Spleen (tissue), 11 donors: ENCODE measurements at regions not wholly inside any gene's neighbourhood (a gene's known extent, or its start where the extent isn't known, plus 50 kb on each side); places are given as distances from the start of the nearest gene placed in this dataset.

ENCODE experiments used
- DNase-seq: peaks from one replicate; pipeline ENCODE4 v3.0.0-alpha.2; 2020
- H3K27ac ChIP-seq, 8 donors: fragments of 200-600 bp; sonication (generic) in 7 of 8; 1 replicate in 4 of 8; 2 replicates in 4 of 8; pipeline versions ENCODE4 v1.5.0 to v1.8.0; 2016 to 2021; ENCODE audit warnings: inconsistent platforms in 4 of 8, mild to moderate bottlenecking in 4 of 8, moderate library complexity in 1 of 8
- H3K27me3 ChIP-seq, 7 donors: fragments of 200-600 bp; sonication (generic) in 6 of 7; replicated peaks in 1 of 7; 1 replicate in 4 of 7; 2 replicates in 3 of 7; pipeline versions ENCODE4 v1.5.0 to v1.8.0; 2016 to 2021; ENCODE audit warnings: inconsistent platforms in 3 of 7, mild to moderate bottlenecking in 1 of 7
- H3K36me3 ChIP-seq, 6 donors: fragments of 200-600 bp; sonication (generic) in 5 of 6; 1 replicate in 4 of 6; 2 replicates in 2 of 6; pipeline versions ENCODE4 v1.5.0 to v1.8.0; 2016 to 2021; ENCODE audit warnings: inconsistent platforms in 2 of 6
- H3K4me1 ChIP-seq, 6 donors: fragments of 200-600 bp; sonication (generic) in 5 of 6; 1 replicate in 3 of 6; 2 replicates in 3 of 6; pipeline versions ENCODE4 v1.5.0 to v1.8.0; 2016 to 2021; ENCODE audit warnings: inconsistent platforms in 3 of 6
- H3K4me3 ChIP-seq, 8 donors: fragments of 200-600 bp; sonication (generic) in 7 of 8; 1 replicate in 4 of 8; 2 replicates in 4 of 8; pipeline versions ENCODE4 v1.5.0 to v1.8.0; 2016 to 2021; ENCODE audit warnings: inconsistent platforms in 4 of 8, mild to moderate bottlenecking in 4 of 8, moderate library complexity in 2 of 8
- H3K9me3 ChIP-seq, 8 donors: fragments of 200-600 bp; sonication (generic) in 7 of 8; 1 replicate in 4 of 8; 2 replicates in 4 of 8; pipeline versions ENCODE4 v1.5.0 to v1.8.0; 2016 to 2021; ENCODE audit warnings: inconsistent platforms in 4 of 8
- CTCF ChIP-seq, 11 experiments: fragments of 200-600 bp in 7 of 11; fragments of 450-650 bp in 4 of 11; sonication (generic) in 4 of 11; IDR thresholded peaks in 8 of 11; conservative IDR thresholded peaks in 3 of 11; 1 replicate in 7 of 11; 2 replicates in 4 of 11; pipeline versions ENCODE4 v1.4.0 to v1.8.0; 2016 to 2021; ENCODE audit warnings: antibody characterized with exemption in 11 of 11, inconsistent platforms in 4 of 11, mild to moderate bottlenecking in 1 of 11
- POLR2A ChIP-seq, 3 donors: fragments of 450-650 bp; IDR thresholded peaks; one replicate each; pipeline ENCODE4 v1.5.1; 2017; ENCODE audit warnings: antibody characterized with exemption in 3 of 3, mild to moderate bottlenecking in 1 of 3
- POLR2AphosphoS5 ChIP-seq, 3 donors: sonication (generic); formaldehyde crosslinking; IDR thresholded peaks; one replicate each; pipeline ENCODE4 v1.5.1; 2017; ENCODE audit warnings: antibody characterized with exemption in 3 of 3
- WGBS, 5 donors: extraction: QIAGEN DNeasy Blood & Tissue Kit in 3 of 5; methylation state at CpG; one replicate each; pipeline versions ENCODE4 v1.1.5 to v1.1.7; 2013 to 2018; 5-methylcytosine and 5-hydroxymethylcytosine counted together
- intact Hi-C: fragments of 100-400 bp; cut with DNase I; formaldehyde crosslinking; loops from one replicate; pipeline ENCODE4 v1.15.0; 2023; ENCODE audit warnings: low total_unique reads
- donor health status: healthy with polysubstance abuse.
- donor health status: DM: no; HTN: no; CAD: no; lungs with moderate emphysema.
- donor health status: DM: no; HTN: no; CAD: no.
- donor health status: Bipolar disorder and iron deficiency.
- donor health status: healthy.
- donor health status: DM: no; HTN: no; CAD: no.
- donor health status: DM: yes; HTN: yes; CAD: no.

GRCh38 chr16:26189536-26189935 is 497.8 kb downstream of the HS3ST4 start:
- WGBS, 5 donors = 15 to 56% (median 30%) methylated on average over 6 of the region's 6 CpGs
- intact Hi-C loops = no loop called here
- TF ChIP-seq CTCF (IDR thresholded peaks at IDR 0.05 in 8 of 11, conservative IDR thresholded peaks at IDR 0.05 in 3 of 11) (no peak), POLR2AphosphoS5 (IDR thresholded peaks at IDR 0.05) (no peak), POLR2A (IDR thresholded peaks at IDR 0.05) (no peak)

DNA sequence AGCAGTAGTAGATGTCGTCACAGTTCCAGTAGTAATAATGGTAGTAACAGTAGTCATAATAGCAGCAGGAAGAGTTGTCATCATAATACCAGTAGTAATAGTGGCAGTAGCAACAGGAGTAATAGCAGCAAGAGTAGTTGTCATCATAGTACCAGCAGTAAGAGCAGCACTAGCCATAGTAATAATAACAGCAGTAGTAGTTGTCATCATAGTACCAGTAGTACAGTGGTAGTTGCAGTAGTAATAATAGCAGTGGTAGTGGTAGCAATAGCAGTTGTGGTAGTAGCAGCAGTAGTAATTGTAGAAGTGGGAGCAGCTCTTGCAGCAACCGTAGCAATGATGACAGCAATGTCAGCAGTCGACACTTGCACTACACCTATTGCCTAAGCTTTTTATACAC is 502.8 kb downstream of the HS3ST4 start:
- intact Hi-C loops = no loop called here
- Histone ChIP-seq H3K4me1 (no peaks in the 10 kb centered on the region), H3K4me3 (no peak overlapping the region), H3K27ac (no peak overlapping the region), H3K27me3 (peaks cover 0 to 5% (median 0%) of the 10 kb centered on the region in 7 donors), H3K36me3 (no peaks in the 10 kb centered on the region), H3K9me3 (no peaks in the 10 kb centered on the region)
- WGBS, 5 donors = 77 to 97% (median 93%) methylated on average over 3 of the region's 3 CpGs
- no peak for DNase-seq
- TF ChIP-seq CTCF (IDR thresholded peaks at IDR 0.05 in 8 of 11, conservative IDR thresholded peaks at IDR 0.05 in 3 of 11) (no peak), POLR2AphosphoS5 (IDR thresholded peaks at IDR 0.05) (no peak), POLR2A (IDR thresholded peaks at IDR 0.05) (no peak)

More at GRCh38 chr16:26189536-26189935, 497.8 kb downstream of the HS3ST4 start:
- H3K4me1 ChIP-seq = no peaks in the 10 kb centered on the region
- H3K27me3 ChIP-seq = peaks cover 0 to 13% (median 0%) of the 10 kb centered on the region in 7 donors
- DNase-seq = no peak
- no peak overlapping the region for H3K27ac ChIP-seq
- peaks cover 0 to 3% (median 0%) of the 10 kb centered on the region in 8 donors for H3K9me3 ChIP-seq
- H3K4me3 ChIP-seq = no peak overlapping the region
- no peaks in the 10 kb centered on the region for H3K36me3 ChIP-seq

GRCh38 chr16:26195225-26195624 is 503.5 kb downstream of the HS3ST4 start:
- intact Hi-C loops = no loop called here
- Histone ChIP-seq H3K4me3 (no peak overlapping the region), H3K36me3 (no peaks in the 10 kb centered on the region), H3K27me3 (no peaks in the 10 kb centered on the region), H3K4me1 (no peaks in the 10 kb centered on the region), H3K27ac (no peak overlapping the region), H3K9me3 (no peaks in the 10 kb centered on the region)
- 43 to 57% (median 47%) methylated on average over 3 of the region's 3 CpGs for WGBS, 5 donors
- TF ChIP-seq POLR2AphosphoS5 (IDR thresholded peaks at IDR 0.05) (no peak), POLR2A (IDR thresholded peaks at IDR 0.05) (no peak), CTCF (IDR thresholded peaks at IDR 0.05 in 8 of 11, conservative IDR thresholded peaks at IDR 0.05 in 3 of 11) (no peak)
- no peak for DNase-seq

GRCh38 chr16:26196310-26196709 is 504.6 kb downstream of the HS3ST4 start:
- H3K4me1 ChIP-seq = no peaks in the 10 kb centered on the region
- H3K27ac ChIP-seq = no peak overlapping the region
- no peak for DNase-seq
- WGBS, 5 donors = 64 to 91% (median 82%) methylated on average over 3 of the region's 3 CpGs
- H3K27me3 ChIP-seq = peaks cover 0 to 4% (median 0%) of the 10 kb centered on the region in 7 donors
- H3K4me3 ChIP-seq = no peak overlapping the region
- intact Hi-C loops = no loop called here
- TF ChIP-seq POLR2AphosphoS5 (IDR thresholded peaks at IDR 0.05) (no peak), CTCF (IDR thresholded peaks at IDR 0.05 in 8 of 11, conservative IDR thresholded peaks at IDR 0.05 in 3 of 11) (no peak), POLR2A (IDR thresholded peaks at IDR 0.05) (no peak)
- no peaks in the 10 kb centered on the region for H3K9me3 ChIP-seq
- no peaks in the 10 kb centered on the region for H3K36me3 ChIP-seq
